ENCODE measurements at regions not wholly inside any gene's neighbourhood (a gene's known extent, or its start where the extent isn't known, plus 50 kb on each side); places are given as distances from the start of the nearest gene placed in this dataset.

GRCh38 chr3:124267406-124267805 is 275.5 kb upstream of the ROPN1 start:
- CTCF ChIA-PET (ENCODE audit: unreplicated experiment): no interaction called here
- no peaks in the 10 kb centered on the region for H4K20me1 ChIP-seq (ENCODE audit: insufficient read depth, low read length)
- no TSS peak for BruUV-seq (replicated peaks)
- H3K9me2 ChIP-seq (ENCODE audit: insufficient read depth, low read length): no peaks in the 10 kb centered on the region
- POLR2A ChIA-PET: interaction anchor here (0.6 to 0.7 kb wide), 2 partner anchors 46 to 133 kb away, joined by 3 read pairs; no protein-coding TSS in a partner anchor
- no peaks in the 10 kb centered on the region for H3K79me2 ChIP-seq (ENCODE audit: insufficient read depth, low read depth, low read length)
- no peak overlapping the region for H3K4me2 ChIP-seq (ENCODE audit: low read length)
- no peaks in the 10 kb centered on the region for H3K4me1 ChIP-seq (ENCODE audit: insufficient read depth, low read length, poor library complexity, severe bottlenecking)
- H3K4me3 ChIP-seq (ENCODE audit: low read depth, low read length, poor library complexity, severe bottlenecking): no peak overlapping the region
- intact Hi-C loops (cut with micrococcal nuclease; ENCODE audit: unreplicated experiment): no loop called here
- no peaks in the 10 kb centered on the region for H3K36me3 ChIP-seq (ENCODE audit: insufficient read depth, low read length)
- no peaks in the 10 kb centered on the region for H3K9me3 ChIP-seq (ENCODE audit: low read length)
- H2AFZ ChIP-seq (ENCODE audit: low read length): no peak overlapping the region
- TF ChIP-seq EZH2phosphoT487 (IDR thresholded peaks at IDR 0.05; ENCODE audit: borderline replicate concordance, low read depth, low read length) (no peak), CTCF (conservative IDR thresholded peaks at IDR 0.05; ENCODE audit: low read length) (no peak)
- no peak for DNase-seq (ENCODE audit: low spot score)
- H3K27ac ChIP-seq (ENCODE audit: low read depth, low read length, poor library complexity, severe bottlenecking): no peak overlapping the region

GRCh38 chr3:124268355-124268754 is 276.4 kb upstream of the ROPN1 start:
- TF ChIP-seq CTCF (conservative IDR thresholded peaks at IDR 0.05; ENCODE audit: low read length): no peak
- TF ChIP-seq EZH2phosphoT487 (IDR thresholded peaks at IDR 0.05; ENCODE audit: borderline replicate concordance, low read depth, low read length): no peak
- intact Hi-C loops (cut with micrococcal nuclease; ENCODE audit: unreplicated experiment): no loop called here
- BruUV-seq (replicated peaks): no TSS peak
- Histone ChIP-seq H4K20me1 (ENCODE audit: insufficient read depth, low read length) (no peaks in the 10 kb centered on the region), H3K79me2 (ENCODE audit: insufficient read depth, low read depth, low read length) (no peaks in the 10 kb centered on the region), H3K27ac (ENCODE audit: low read depth, low read length, poor library complexity, severe bottlenecking) (no peak overlapping the region), H3K36me3 (ENCODE audit: insufficient read depth, low read length) (no peaks in the 10 kb centered on the region), H3K4me2 (ENCODE audit: low read length) (no peak overlapping the region), H3K4me3 (ENCODE audit: low read depth, low read length, poor library complexity, severe bottlenecking) (no peak overlapping the region), H3K9me2 (ENCODE audit: insufficient read depth, low read length) (no peaks in the 10 kb centered on the region), H2AFZ (ENCODE audit: low read length) (no peak overlapping the region), H3K9me3 (ENCODE audit: low read length) (no peaks in the 10 kb centered on the region), H3K4me1 (ENCODE audit: insufficient read depth, low read length, poor library complexity, severe bottlenecking) (no peaks in the 10 kb centered on the region)
- ChIA-PET CTCF (ENCODE audit: unreplicated experiment) (no interaction called here), POLR2A (no interaction called here)
- DNase-seq (ENCODE audit: low spot score): no peak

- Histone ChIP-seq H3K4me2 (ENCODE audit: low read length) (no peak overlapping the region), H3K36me3 (ENCODE audit: insufficient read depth, low read length) (no peaks in the 10 kb centered on the region), H3K27ac (ENCODE audit: low read depth, low read length, poor library complexity, severe bottlenecking) (no peak overlapping the region), H3K79me2 (ENCODE audit: insufficient read depth, low read depth, low read length) (no peaks in the 10 kb centered on the region), H3K4me1 (ENCODE audit: insufficient read depth, low read length, poor library complexity, severe bottlenecking) (no peaks in the 10 kb centered on the region), H3K9me2 (ENCODE audit: insufficient read depth, low read length) (no peaks in the 10 kb centered on the region), H2AFZ (ENCODE audit: low read length) (no peak overlapping the region), H3K9me3 (ENCODE audit: low read length) (no peaks in the 10 kb centered on the region), H4K20me1 (ENCODE audit: insufficient read depth, low read length) (no peaks in the 10 kb centered on the region), H3K4me3 (ENCODE audit: low read depth, low read length, poor library complexity, severe bottlenecking) (no peak overlapping the region)
- TF ChIP-seq EZH2phosphoT487 (IDR thresholded peaks at IDR 0.05; ENCODE audit: borderline replicate concordance, low read depth, low read length) (no peak), CTCF (conservative IDR thresholded peaks at IDR 0.05; ENCODE audit: low read length) (no peak)
- BruUV-seq (replicated peaks): no TSS peak
- DNase-seq (ENCODE audit: low spot score): no peak
- ChIA-PET CTCF (ENCODE audit: unreplicated experiment) (no interaction called here), POLR2A (interaction anchor here (0.6 to 0.8 kb wide), 2 partner anchors 23 to 24 kb away, joined by 3 to 4 read pairs; no protein-coding TSS in a partner anchor)
- intact Hi-C loops (cut with micrococcal nuclease; ENCODE audit: unreplicated experiment): no loop called here
Observed at GRCh38 chr3:124269619-124270018, 277.7 kb upstream of the ROPN1 start.

All from OCI-LY7 (cell line).